GM19023 (cell line): ENCODE measurements at regions not wholly inside any gene's neighbourhood (a gene's known extent, or its start where the extent isn't known, plus 50 kb on each side); places are given as distances from the start of the nearest gene placed in this dataset.

ENCODE experiments used
- ATAC-seq: cut with Tn5 transposase; IDR thresholded peaks from one replicate; pipeline ENCODE4 v1.9.1; 2021; ENCODE audit warnings: mild to moderate bottlenecking, moderate library complexity; ENCODE audit not compliant: unreplicated experiment

GRCh38 chr3:159797771-159798170 lies 190.9 kb upstream of the IL12A start:
- no peak for ATAC-seq

DNA sequence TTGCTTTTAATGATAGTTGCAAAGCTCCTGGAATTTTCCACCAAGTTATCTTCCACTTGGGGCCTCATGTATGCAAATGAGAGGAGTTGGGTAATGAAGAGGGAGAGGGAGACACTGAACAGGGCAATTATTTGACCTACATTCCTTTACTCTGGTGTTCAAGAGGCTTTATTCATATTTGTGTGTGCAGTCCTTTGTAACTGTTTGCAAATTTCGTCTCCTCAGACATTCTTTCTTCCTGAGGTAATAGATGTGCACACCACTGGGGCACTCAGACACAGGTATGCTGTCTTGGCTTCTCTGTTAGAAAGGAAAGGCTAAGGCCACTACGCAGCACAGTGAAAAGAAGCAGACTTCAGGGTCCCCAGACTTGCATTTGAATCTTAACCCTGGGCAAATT lies 189.7 kb upstream of the IL12A start:
- no peak for ATAC-seq

DNA sequence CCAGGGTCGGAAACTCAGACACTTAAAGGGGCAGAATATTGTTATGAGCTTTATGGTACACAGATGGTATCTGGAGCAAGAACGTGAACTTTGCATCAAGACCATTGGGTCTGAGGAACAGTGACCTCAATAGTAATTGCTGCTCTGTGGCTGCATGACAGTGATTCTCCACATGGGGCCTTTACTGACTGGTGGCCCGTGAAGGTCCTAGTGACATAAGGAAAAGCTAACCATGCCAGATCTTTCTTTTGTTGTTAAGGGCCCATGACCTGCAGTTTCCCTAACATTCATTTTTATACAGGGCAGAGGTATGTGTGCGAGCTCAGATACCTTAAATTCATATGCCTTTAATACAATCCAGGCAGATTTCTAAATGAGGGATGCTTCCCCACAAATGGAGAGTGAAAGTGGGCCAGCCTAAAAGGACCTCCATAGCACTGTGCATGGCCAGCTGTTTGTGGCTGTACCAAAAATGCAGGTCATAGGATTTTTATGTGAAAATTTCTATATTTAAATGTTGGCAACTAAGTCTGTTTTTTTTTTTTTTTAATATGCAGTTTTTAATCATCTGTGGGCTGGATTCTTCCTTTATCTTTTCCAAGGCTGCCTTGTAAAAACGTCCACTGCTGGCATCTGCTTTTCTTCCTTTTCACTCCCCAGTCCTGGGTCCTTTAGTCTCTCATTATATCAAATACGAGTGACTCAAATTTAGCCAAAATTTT lies 188.0 kb upstream of the IL12A start:
- no peak for ATAC-seq

DNA sequence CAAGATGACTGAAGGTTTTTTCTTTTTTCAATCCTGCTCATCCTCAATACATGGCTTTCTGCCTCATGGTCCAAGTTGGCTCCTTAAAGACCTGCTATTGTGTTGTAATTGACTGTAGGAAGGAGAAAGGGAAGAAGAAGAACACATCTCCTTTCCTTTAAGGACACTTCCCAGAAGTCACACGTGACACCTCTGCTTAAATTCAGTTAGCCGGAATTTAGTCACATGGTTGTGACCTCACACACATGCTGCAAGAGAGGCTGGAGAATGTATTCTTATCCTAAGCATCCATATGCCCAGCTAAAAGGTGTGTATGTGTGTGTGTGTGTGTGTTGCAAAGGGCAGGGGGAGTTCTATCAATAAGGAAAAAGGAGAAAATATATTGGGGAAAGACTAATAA lies 185.8 kb upstream of the IL12A start:
- no peak for ATAC-seq

DNA sequence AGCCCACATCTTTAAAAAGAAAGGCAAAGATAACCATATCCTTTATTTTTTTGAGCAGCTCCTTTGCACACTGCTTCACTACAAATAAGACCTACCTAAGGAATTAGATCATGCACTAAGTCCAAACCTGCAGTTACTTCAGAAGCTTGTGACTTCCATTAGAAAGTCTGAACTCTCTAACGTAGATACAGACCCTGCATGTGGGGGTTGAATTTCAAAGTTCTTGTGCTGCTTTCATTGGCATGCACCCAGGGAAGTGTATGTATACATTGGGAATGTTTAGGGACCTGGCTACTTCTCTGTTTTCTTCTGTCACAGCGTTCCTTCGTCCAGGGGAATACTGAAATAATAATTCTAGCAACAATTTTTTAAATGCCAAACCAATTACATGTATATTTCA lies 185.2 kb upstream of the IL12A start:
- no peak for ATAC-seq

GRCh38 chr3:159804726-159805410 lies 183.8 kb upstream of the IL12A start:
- peak; percentile 97 for ATAC-seq

DNA sequence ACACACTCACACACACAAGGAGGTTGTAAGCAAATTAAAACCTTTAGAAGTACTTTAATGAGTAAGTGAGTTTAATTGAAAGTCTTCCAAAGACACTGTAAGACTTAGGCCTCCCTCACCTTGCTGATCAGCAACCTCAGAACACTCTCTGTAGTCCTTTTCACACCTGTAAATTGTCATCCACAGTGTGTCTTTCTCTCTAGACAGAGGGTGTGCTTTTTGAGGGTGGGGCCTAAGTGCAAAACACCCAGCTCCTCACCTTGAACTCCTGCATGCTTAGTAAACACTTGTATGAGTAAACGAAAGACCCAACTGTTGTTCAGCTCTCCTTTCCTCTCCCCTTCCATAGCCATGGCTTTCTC lies 183.2 kb upstream of the IL12A start:
- ATAC-seq, result peak; percentile 25

GRCh38 chr3:159806412-159806811 lies 182.2 kb upstream of the IL12A start:
- ATAC-seq, result no peak

- no peak for ATAC-seq
Observed at GRCh38 chr3:159807137-159808040, 181.2 kb upstream of the IL12A start.

DNA sequence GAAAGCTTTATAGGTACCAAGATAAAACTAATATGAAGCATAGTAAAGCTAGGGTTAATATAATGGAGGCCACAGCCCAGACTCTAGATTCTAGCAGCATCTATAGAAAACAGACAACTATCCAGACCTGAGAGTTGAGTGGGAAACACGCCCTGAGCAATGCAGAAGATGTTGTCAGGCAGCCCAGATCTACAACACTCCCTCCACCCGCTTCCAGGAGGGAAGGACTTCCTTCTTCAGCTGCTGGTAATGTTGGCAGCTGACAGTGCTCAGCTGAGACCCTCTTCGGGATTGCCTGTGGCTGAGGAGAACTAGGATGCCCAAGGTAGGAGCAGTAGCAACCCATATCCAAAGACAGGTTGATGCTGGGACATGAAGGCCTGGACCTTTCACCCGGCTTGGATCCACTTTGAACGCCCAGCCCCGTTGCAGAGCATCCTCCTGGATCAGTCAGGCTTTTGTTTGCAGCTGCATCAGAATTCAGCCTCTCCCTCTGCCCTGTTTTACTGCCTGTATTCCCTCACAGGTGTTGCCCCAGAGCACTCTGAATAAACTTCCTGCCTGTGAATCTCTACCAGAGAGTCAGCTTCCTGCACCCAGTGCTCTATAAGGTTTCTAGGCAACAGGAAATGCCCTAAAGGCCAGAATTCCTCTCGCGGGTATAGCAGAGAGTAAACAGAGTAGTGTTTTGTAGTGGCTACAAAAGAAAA lies 174.7 kb upstream of the IL12A start:
- no peak for ATAC-seq

DNA sequence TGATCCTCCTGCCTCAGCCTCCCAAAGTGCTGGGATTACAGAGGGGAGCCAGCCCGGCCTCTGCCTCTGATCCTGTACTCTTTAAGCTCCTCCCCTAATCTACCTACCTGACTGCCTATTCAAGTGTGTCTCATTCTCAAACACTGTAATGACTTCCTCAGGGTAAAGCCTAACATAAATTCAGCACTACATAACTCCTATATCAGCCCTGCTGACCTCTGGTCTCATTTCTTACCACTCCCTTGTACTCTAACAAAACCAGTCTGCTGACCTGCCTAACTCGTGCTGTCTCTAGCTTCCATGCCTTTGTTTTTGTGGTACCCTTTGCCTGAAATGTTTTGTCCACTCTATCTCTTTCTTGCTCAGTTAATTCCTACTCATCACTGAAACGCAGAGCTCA lies 172.1 kb upstream of the IL12A start:
- no peak for ATAC-seq

- ATAC-seq, result no peak
Observed at GRCh38 chr3:159817126-159817525, 171.5 kb upstream of the IL12A start.

DNA sequence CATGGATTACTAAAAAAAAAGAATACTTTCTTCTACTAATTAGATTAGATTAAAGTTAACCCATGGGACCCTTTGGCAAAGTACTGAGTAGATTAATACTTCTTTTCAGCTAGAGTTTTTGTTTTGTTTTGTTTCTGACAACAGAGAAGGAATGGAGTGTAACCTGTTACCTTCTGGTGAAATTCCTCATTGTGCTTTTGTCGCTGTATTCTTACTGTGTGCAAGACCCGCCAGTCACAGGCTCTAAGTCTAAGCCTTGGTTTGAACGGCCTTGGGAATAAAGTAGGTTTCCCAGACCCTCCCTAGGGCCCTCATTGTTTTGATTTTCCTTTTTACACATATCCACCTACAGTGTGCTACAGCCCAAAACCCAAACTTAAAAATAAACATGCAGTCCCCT lies 171.1 kb upstream of the IL12A start:
- ATAC-seq, result no peak

- no peak for ATAC-seq
Observed at GRCh38 chr3:159818399-159818798, 170.2 kb upstream of the IL12A start.

DNA sequence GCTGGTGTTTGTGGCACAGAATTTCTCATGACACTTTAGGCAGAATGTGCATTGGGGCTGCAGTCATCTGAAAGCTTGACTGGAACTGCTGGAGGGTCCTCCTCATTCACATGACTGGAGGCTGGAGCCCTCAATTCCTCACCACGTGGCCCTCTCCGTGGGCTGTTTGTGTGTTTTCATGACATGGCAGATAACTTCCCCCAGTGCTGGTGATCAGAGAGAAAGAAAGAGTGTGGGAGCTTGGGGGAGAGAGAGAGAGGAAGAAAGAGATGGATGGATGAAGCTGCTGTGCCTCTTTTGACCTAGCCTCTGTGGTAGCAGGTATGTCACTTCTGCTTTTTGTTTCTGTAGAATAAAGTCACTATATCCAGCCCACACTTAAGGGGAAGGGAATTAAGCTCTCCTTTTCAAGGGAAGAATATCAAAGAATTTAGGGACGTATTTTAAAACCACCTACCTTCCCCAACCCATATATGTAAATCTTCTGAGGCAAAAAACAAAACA lies 169.6 kb upstream of the IL12A start:
- ATAC-seq, result no peak

DNA sequence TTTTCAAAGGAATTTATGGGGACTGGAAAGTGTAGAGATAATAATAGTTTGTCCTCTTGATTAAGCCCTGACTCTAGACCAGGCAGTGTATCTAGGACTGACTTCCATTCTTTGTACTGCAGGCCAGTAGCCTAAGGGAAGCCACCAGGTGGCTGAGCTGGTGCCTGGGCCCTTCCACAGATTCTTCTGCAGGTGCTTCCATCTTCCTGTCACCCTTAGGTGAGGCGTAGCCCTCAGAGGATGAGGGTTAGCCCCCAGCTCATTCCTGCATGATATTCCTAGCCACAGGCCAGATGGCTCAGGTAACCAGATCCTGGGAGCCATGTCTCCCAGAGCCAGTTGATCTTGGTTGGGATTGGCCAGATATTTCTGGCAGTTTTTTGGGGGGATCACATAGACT lies 169.0 kb upstream of the IL12A start:
- no peak for ATAC-seq

DNA sequence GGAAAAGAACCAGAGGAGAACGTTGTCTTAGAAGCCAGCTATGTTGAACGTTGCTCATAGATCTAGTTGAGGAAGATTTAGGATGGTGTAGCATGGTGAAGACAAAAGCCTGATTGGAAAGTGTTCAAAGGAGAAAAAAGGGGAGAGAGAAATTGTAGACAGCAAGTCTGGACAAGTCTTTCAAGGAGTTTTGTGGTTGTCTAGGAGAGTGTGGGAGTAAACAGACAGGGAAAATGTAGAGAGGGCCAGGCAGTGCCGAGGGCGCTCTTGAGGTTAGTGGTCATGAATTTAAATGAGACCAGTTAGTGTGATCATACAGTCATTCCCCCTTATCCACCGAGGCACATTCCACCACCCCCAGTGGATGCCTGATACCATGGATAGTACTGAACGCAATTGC lies 167.5 kb upstream of the IL12A start:
- ATAC-seq, result no peak

DNA sequence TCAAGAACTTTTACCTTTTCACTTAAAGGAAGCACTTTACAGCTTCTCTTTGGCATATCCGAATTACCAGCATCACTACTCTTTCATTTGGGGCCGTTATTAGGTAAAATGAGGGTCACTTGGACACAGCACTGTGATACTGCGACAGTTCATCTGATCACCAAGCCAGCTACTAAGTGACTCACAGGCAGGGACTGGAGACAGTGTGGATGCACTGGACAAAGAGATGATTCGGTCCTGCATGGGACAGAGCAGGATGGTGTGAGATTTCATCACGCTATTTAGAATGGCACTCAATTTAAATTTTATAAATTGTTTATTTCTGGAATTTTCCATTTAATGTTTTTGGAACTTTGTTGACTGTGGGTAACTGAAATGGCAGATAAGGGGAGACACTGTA lies 166.9 kb upstream of the IL12A start:
- no peak for ATAC-seq

- no peak for ATAC-seq
Observed at GRCh38 chr3:159823780-159824179, 164.9 kb upstream of the IL12A start.

- ATAC-seq, result no peak
Observed at GRCh38 chr3:159824333-159824732, 164.3 kb upstream of the IL12A start.
